Type B pancreatic cell (in vitro differentiated cells): ENCODE measurements at regions not wholly inside any gene's neighbourhood (a gene's known extent, or its start where the extent isn't known, plus 50 kb on each side); places are given as distances from the start of the nearest gene placed in this dataset.
A peak's percentile ranks its signal among the peaks of the same experiment; 100 is the strongest.

Source experiments
- DNase-seq: peaks from one replicate; pipeline ENCODE4 v3.0.0; 2021; ENCODE audit warnings: mixed read lengths; ENCODE audit not compliant: unreplicated experiment; ENCODE audit errors: extremely low spot score
- H3K27ac Mint-ChIP-seq: 2 replicates; pipeline ENCODE4 v1.8.0; 2021; ENCODE audit warnings: mild to moderate bottlenecking, mixed read lengths
- H3K27me3 Mint-ChIP-seq: 2 replicates; pipeline ENCODE4 v1.8.0; 2021; ENCODE audit warnings: mixed read lengths
- H3K36me3 Mint-ChIP-seq: 2 replicates; pipeline ENCODE4 v1.8.0; 2021; ENCODE audit warnings: mixed read lengths
- H3K4me1 Mint-ChIP-seq: one replicate; pipeline ENCODE4 v1.8.0; 2021; ENCODE audit warnings: mixed read lengths; ENCODE audit not compliant: unreplicated experiment
- H3K4me3 Mint-ChIP-seq: 2 replicates; pipeline ENCODE4 v1.8.0; 2021; ENCODE audit warnings: mild to moderate bottlenecking, mixed read lengths
- H3K9me3 Mint-ChIP-seq: 2 replicates; pipeline ENCODE4 v1.8.0; 2021; ENCODE audit warnings: mixed read lengths
- TF ChIP-seq, protein P1 (sequence below): fragments of 200-600 bp; sonication (generic); conservative IDR thresholded peaks from 2 replicates; pipeline ENCODE4 v1.5.0; 2021; ENCODE audit warnings: antibody characterized with exemption, mild to moderate bottlenecking

- TF ChIP-seq, protein P1, sequence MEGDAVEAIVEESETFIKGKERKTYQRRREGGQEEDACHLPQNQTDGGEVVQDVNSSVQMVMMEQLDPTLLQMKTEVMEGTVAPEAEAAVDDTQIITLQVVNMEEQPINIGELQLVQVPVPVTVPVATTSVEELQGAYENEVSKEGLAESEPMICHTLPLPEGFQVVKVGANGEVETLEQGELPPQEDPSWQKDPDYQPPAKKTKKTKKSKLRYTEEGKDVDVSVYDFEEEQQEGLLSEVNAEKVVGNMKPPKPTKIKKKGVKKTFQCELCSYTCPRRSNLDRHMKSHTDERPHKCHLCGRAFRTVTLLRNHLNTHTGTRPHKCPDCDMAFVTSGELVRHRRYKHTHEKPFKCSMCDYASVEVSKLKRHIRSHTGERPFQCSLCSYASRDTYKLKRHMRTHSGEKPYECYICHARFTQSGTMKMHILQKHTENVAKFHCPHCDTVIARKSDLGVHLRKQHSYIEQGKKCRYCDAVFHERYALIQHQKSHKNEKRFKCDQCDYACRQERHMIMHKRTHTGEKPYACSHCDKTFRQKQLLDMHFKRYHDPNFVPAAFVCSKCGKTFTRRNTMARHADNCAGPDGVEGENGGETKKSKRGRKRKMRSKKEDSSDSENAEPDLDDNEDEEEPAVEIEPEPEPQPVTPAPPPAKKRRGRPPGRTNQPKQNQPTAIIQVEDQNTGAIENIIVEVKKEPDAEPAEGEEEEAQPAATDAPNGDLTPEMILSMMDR: no peak
- H3K4me1 Mint-ChIP-seq: peaks cover 22% of the 10 kb centered on the region
- H3K27ac Mint-ChIP-seq: peak overlapping the region; percentile 17
- H3K9me3 Mint-ChIP-seq: peaks cover 3% of the 10 kb centered on the region
- peaks cover 3% of the 10 kb centered on the region for H3K36me3 Mint-ChIP-seq
- H3K27me3 Mint-ChIP-seq: no peaks in the 10 kb centered on the region
- DNase-seq: no peak
- H3K4me3 Mint-ChIP-seq: no peak overlapping the region
Measured at GRCh38 chr4:107546638-107547037, 173.4 kb downstream of the PAPSS1 start.

DNA sequence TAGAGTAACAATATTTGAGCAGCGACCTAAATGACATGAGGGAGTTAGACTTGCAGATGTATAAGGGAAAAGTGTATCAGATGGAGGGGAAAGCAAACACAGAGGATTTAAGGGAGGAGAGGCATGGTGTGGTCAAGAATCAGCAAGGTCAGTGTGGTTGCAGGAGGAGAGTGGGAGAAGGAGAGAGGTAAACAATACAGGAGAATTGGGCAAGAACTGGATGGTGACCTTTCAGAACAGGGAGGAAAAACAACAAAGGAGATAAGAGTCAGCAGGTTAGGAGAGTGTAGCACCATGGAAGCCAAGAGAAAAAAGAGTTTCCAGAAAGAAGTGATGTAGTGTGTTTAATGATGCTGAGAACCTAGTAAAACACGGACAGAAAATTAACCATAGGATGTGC lies 178.5 kb downstream of the PAPSS1 start:
- Mint-ChIP-seq H3K27ac (no peak overlapping the region), H3K4me3 (no peak overlapping the region), H3K9me3 (no peaks in the 10 kb centered on the region), H3K27me3 (no peaks in the 10 kb centered on the region), H3K4me1 (peaks cover 10% of the 10 kb centered on the region), H3K36me3 (no peaks in the 10 kb centered on the region)
- TF ChIP-seq, protein P1: no peak
- no peak for DNase-seq

GRCh38 chr4:107531927-107532326 lies 188.1 kb downstream of the PAPSS1 start:
- Mint-ChIP-seq H3K27me3 (no peaks in the 10 kb centered on the region), H3K9me3 (no peaks in the 10 kb centered on the region)

GRCh38 chr4:107520368-107520767 lies 199.7 kb downstream of the PAPSS1 start:
- H3K27me3 Mint-ChIP-seq: no peaks in the 10 kb centered on the region
- no peaks in the 10 kb centered on the region for H3K36me3 Mint-ChIP-seq
- TF ChIP-seq, protein P1: no peak
- H3K4me3 Mint-ChIP-seq: no peak overlapping the region
- H3K4me1 Mint-ChIP-seq: peaks cover 4% of the 10 kb centered on the region
- H3K9me3 Mint-ChIP-seq: no peaks in the 10 kb centered on the region
- no peak for DNase-seq
- H3K27ac Mint-ChIP-seq: no peak overlapping the region

More at GRCh38 chr4:107531927-107532326, 188.1 kb downstream of the PAPSS1 start:
- Mint-ChIP-seq H3K4me3 (no peak overlapping the region), H3K36me3 (no peaks in the 10 kb centered on the region), H3K27ac (no peak overlapping the region), H3K4me1 (no peaks in the 10 kb centered on the region)
- TF ChIP-seq, protein P1: no peak
- DNase-seq: no peak

GRCh38 chr4:107519053-107519452 lies 201.0 kb downstream of the PAPSS1 start:
- Mint-ChIP-seq H3K27ac (no peak overlapping the region), H3K36me3 (no peaks in the 10 kb centered on the region), H3K27me3 (no peaks in the 10 kb centered on the region), H3K4me3 (no peak overlapping the region), H3K9me3 (peaks cover 4% of the 10 kb centered on the region), H3K4me1 (peaks cover 4% of the 10 kb centered on the region)
- DNase-seq: no peak
- TF ChIP-seq, protein P1: peak; percentile 72

GRCh38 chr4:107518076-107518475 lies 202.0 kb downstream of the PAPSS1 start:
- H3K4me1 Mint-ChIP-seq: peaks cover 4% of the 10 kb centered on the region
- no peak overlapping the region for H3K27ac Mint-ChIP-seq
- peaks cover 4% of the 10 kb centered on the region for H3K9me3 Mint-ChIP-seq
- TF ChIP-seq, protein P1: no peak
- no peaks in the 10 kb centered on the region for H3K27me3 Mint-ChIP-seq
- H3K36me3 Mint-ChIP-seq: no peaks in the 10 kb centered on the region
- DNase-seq: no peak
- no peak overlapping the region for H3K4me3 Mint-ChIP-seq
